HEK293 (cell line): ENCODE measurements at regions not wholly inside any gene's neighbourhood (a gene's known extent, or its start where the extent isn't known, plus 50 kb on each side); places are given as distances from the start of the nearest gene placed in this dataset.

ENCODE experiments used
- CTCF ChIP-seq: fragments of 450-650 bp; formaldehyde crosslinking; IDR thresholded peaks from 2 replicates; pipeline ENCODE4 v1.5.1; 2016; ENCODE audit warnings: missing biosample characterization, missing genetic modification characterization
- ELK4 ChIP-seq: IDR thresholded peaks from 2 replicates; pipeline ENCODE4 v1.6.1; 2011; ENCODE audit warnings: mild to moderate bottlenecking, low read depth, low read length, borderline replicate concordance
- RBAK ChIP-seq: fragments of 450-650 bp; formaldehyde crosslinking; IDR thresholded peaks from 2 replicates; pipeline ENCODE4 v1.5.1; 2016; ENCODE audit warnings: missing biosample characterization, missing genetic modification characterization
- TRIM28 ChIP-seq: IDR thresholded peaks from 2 replicates; pipeline ENCODE4 v1.6.1; 2011; ENCODE audit warnings: low read length, control low read depth, borderline replicate concordance
- ZNF239 ChIP-seq: fragments of 450-650 bp; formaldehyde crosslinking; IDR thresholded peaks from 2 replicates; pipeline ENCODE4 v1.5.1; 2016; ENCODE audit warnings: missing biosample characterization, missing genetic modification characterization
- ZNF248 ChIP-seq: fragments of 450-650 bp; formaldehyde crosslinking; IDR thresholded peaks from 2 replicates; pipeline ENCODE4 v1.5.1; 2017; ENCODE audit warnings: missing biosample characterization, missing genetic modification characterization
- ZNF362 ChIP-seq: fragments of 450-650 bp; formaldehyde crosslinking; IDR thresholded peaks from 2 replicates; pipeline ENCODE4 v1.5.1; 2016; ENCODE audit warnings: missing biosample characterization, missing genetic modification characterization
- ZNF416 ChIP-seq: fragments of 450-650 bp; formaldehyde crosslinking; IDR thresholded peaks from 2 replicates; pipeline ENCODE4 v1.5.1; 2016; ENCODE audit warnings: missing biosample characterization, missing genetic modification characterization
- ZNF501 ChIP-seq: fragments of 450-650 bp; formaldehyde crosslinking; IDR thresholded peaks from 2 replicates; pipeline ENCODE4 v1.5.1; 2016; ENCODE audit warnings: missing biosample characterization, missing genetic modification characterization
- ZNF548 ChIP-seq: fragments of 450-650 bp; formaldehyde crosslinking; IDR thresholded peaks from 2 replicates; pipeline ENCODE4 v1.5.1; 2016; ENCODE audit warnings: missing biosample characterization, missing genetic modification characterization
- ZNF837 ChIP-seq: fragments of 450-650 bp; formaldehyde crosslinking; IDR thresholded peaks from 2 replicates; pipeline ENCODE4 v1.5.1; 2016; ENCODE audit warnings: missing biosample characterization, missing genetic modification characterization
- TF ChIP-seq, protein P1 (sequence below): fragments of 450-650 bp; formaldehyde crosslinking; IDR thresholded peaks from 2 replicates; pipeline ENCODE4 v1.5.1; 2016; ENCODE audit warnings: missing biosample characterization, missing genetic modification characterization
- TF ChIP-seq, protein P2 (sequence below): fragments of 450-650 bp; formaldehyde crosslinking; IDR thresholded peaks from 2 replicates; pipeline ENCODE4 v1.5.1; 2016; ENCODE audit warnings: missing biosample characterization, missing genetic modification characterization, low read depth

DNA sequence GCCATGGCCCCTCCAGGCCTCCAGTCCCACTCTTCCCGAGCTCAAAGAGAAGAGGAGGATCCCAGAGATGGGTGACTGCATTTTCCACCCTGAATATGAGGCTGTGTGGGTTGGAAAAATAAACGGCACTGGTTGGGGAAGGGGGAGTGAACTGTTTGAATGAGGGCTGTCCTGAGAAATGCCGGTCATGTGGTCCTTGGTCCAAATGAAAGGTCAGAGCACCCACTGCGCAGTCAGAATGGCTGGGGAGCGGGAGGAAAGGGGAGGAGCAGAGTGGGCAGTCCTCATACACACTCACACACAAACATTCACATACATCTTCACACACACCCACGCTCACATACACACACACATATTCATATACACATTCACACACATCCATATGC lies 83.1 kb downstream of the MRPL14 start:
- TF ChIP-seq RBAK (tag by site-specific recombination) = no peak
- TF ChIP-seq, protein P1, sequence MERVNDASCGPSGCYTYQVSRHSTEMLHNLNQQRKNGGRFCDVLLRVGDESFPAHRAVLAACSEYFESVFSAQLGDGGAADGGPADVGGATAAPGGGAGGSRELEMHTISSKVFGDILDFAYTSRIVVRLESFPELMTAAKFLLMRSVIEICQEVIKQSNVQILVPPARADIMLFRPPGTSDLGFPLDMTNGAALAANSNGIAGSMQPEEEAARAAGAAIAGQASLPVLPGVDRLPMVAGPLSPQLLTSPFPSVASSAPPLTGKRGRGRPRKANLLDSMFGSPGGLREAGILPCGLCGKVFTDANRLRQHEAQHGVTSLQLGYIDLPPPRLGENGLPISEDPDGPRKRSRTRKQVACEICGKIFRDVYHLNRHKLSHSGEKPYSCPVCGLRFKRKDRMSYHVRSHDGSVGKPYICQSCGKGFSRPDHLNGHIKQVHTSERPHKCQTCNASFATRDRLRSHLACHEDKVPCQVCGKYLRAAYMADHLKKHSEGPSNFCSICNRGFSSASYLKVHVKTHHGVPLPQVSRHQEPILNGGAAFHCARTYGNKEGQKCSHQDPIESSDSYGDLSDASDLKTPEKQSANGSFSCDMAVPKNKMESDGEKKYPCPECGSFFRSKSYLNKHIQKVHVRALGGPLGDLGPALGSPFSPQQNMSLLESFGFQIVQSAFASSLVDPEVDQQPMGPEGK (tag by site-specific recombination) = no peak
- no peak for TF ChIP-seq ZNF501 (tag by site-specific recombination)
- TF ChIP-seq ZNF416 = no peak
- no peak for TF ChIP-seq ZNF362 (tag by site-specific recombination)
- no peak for TF ChIP-seq CTCF (tag by site-specific recombination)
- TF ChIP-seq ZNF248 = no peak
- TF ChIP-seq, protein P2, sequence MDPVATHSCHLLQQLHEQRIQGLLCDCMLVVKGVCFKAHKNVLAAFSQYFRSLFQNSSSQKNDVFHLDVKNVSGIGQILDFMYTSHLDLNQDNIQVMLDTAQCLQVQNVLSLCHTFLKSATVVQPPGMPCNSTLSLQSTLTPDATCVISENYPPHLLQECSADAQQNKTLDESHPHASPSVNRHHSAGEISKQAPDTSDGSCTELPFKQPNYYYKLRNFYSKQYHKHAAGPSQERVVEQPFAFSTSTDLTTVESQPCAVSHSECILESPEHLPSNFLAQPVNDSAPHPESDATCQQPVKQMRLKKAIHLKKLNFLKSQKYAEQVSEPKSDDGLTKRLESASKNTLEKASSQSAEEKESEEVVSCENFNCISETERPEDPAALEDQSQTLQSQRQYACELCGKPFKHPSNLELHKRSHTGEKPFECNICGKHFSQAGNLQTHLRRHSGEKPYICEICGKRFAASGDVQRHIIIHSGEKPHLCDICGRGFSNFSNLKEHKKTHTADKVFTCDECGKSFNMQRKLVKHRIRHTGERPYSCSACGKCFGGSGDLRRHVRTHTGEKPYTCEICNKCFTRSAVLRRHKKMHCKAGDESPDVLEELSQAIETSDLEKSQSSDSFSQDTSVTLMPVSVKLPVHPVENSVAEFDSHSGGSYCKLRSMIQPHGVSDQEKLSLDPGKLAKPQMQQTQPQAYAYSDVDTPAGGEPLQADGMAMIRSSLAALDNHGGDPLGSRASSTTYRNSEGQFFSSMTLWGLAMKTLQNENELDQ (tag by site-specific recombination) = no peak
- no peak for TF ChIP-seq ZNF837
- TF ChIP-seq ELK4 = no peak
- TF ChIP-seq ZNF239 (tag by site-specific recombination) = no peak
- TF ChIP-seq ZNF548 (tag by site-specific recombination) = no peak
- TF ChIP-seq TRIM28 = no peak
